Ovary (tissue), 3 donors: ENCODE measurements at regions not wholly inside any gene's neighbourhood (a gene's known extent, or its start where the extent isn't known, plus 50 kb on each side); places are given as distances from the start of the nearest gene placed in this dataset.

ENCODE experiments used
- POLR2A ChIP-seq: fragments of 450-650 bp; IDR thresholded peaks from one replicate; pipeline ENCODE4 v1.6.1; 2017; ENCODE audit warnings: antibody characterized with exemption, mild to moderate bottlenecking, moderate library complexity
- TF ChIP-seq, protein P1 (sequence below), 3 donors: fragments of 450-650 bp in 2 of 3; fragments of 200-600 bp in 1 of 3; IDR thresholded peaks; one replicate each; pipeline versions ENCODE4 v1.5.1 to v1.8.0; 2016 to 2022; ENCODE audit warnings: antibody characterized with exemption in 3 of 3, mild to moderate bottlenecking in 1 of 3
- donor health status: DM: no; HTN: no; CAD: no.

DNA sequence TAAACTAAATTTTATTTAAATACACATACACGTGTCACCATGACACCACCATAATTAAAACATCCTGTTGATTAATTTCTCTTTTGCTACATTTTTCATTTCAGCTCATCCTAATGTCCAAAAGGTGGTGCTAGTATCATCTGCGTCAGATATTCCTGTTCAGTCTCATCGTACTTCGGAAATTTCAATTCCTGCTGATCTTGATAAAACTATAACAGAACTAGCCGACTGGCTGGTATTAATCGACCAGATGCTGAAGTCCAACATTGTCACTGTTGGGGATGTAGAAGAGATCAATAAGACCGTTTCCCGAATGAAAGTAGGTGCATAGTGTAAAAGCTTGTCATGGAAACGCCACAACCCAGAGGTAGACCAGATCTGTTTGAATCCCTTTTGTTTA, 263.4 kb downstream of the UTRN start:
- TF ChIP-seq, protein P1, sequence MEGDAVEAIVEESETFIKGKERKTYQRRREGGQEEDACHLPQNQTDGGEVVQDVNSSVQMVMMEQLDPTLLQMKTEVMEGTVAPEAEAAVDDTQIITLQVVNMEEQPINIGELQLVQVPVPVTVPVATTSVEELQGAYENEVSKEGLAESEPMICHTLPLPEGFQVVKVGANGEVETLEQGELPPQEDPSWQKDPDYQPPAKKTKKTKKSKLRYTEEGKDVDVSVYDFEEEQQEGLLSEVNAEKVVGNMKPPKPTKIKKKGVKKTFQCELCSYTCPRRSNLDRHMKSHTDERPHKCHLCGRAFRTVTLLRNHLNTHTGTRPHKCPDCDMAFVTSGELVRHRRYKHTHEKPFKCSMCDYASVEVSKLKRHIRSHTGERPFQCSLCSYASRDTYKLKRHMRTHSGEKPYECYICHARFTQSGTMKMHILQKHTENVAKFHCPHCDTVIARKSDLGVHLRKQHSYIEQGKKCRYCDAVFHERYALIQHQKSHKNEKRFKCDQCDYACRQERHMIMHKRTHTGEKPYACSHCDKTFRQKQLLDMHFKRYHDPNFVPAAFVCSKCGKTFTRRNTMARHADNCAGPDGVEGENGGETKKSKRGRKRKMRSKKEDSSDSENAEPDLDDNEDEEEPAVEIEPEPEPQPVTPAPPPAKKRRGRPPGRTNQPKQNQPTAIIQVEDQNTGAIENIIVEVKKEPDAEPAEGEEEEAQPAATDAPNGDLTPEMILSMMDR (IDR thresholded peaks at IDR 0.05): no peak
- no peak for TF ChIP-seq POLR2A
